HG03095 (cell line): ENCODE measurements at regions not wholly inside any gene's neighbourhood (a gene's known extent, or its start where the extent isn't known, plus 50 kb on each side); places are given as distances from the start of the nearest gene placed in this dataset.

ENCODE experiments used
- ATAC-seq: cut with Tn5 transposase; IDR thresholded peaks from one replicate; pipeline ENCODE4 v1.9.1; 2021; ENCODE audit warnings: moderate library complexity; ENCODE audit not compliant: unreplicated experiment

GRCh38 chr9:80426992-80427391, 855.2 kb downstream of the TLE4 start:
- ATAC-seq, result no peak

- no peak for ATAC-seq
Observed at GRCh38 chr9:80417211-80417773, 845.5 kb downstream of the TLE4 start.

- no peak for ATAC-seq
Observed at GRCh38 chr9:80410106-80410505, 838.3 kb downstream of the TLE4 start.

- no peak for ATAC-seq
Observed at GRCh38 chr9:80407220-80407619, 835.5 kb downstream of the TLE4 start.

GRCh38 chr9:80401243-80401642, 829.5 kb downstream of the TLE4 start:
- no peak for ATAC-seq

- ATAC-seq, result no peak
Observed at GRCh38 chr9:80400624-80401230, 829.0 kb downstream of the TLE4 start.

- no peak for ATAC-seq
Observed at GRCh38 chr9:80399606-80400005, 827.8 kb downstream of the TLE4 start.

- ATAC-seq, result no peak
Observed at GRCh38 chr9:80387828-80388227, 816.1 kb downstream of the TLE4 start.

- no peak for ATAC-seq
Observed at GRCh38 chr9:80385246-80385645, 813.5 kb downstream of the TLE4 start.

GRCh38 chr9:80383331-80383730, 811.6 kb downstream of the TLE4 start:
- no peak for ATAC-seq

GRCh38 chr9:80382211-80382891, 810.6 kb downstream of the TLE4 start:
- no peak for ATAC-seq

GRCh38 chr9:80380301-80380700, 808.5 kb downstream of the TLE4 start:
- no peak for ATAC-seq

GRCh38 chr9:80378669-80379293, 807.0 kb downstream of the TLE4 start:
- ATAC-seq, result no peak

GRCh38 chr9:80376180-80376579, 804.4 kb downstream of the TLE4 start:
- no peak for ATAC-seq

- ATAC-seq, result no peak
Observed at GRCh38 chr9:80375477-80375876, 803.7 kb downstream of the TLE4 start.

- no peak for ATAC-seq
Observed at GRCh38 chr9:80369641-80370040, 797.9 kb downstream of the TLE4 start.

GRCh38 chr9:80366626-80367025, 794.9 kb downstream of the TLE4 start:
- ATAC-seq, result no peak

- no peak for ATAC-seq
Observed at GRCh38 chr9:80359941-80360881, 788.4 kb downstream of the TLE4 start.

- no peak for ATAC-seq
Observed at GRCh38 chr9:80359291-80359690, 787.5 kb downstream of the TLE4 start.

GRCh38 chr9:80352967-80353366, 781.2 kb downstream of the TLE4 start:
- ATAC-seq, result no peak

GRCh38 chr9:80351612-80352011, 779.8 kb downstream of the TLE4 start:
- ATAC-seq, result no peak
